ENCODE measurements at regions not wholly inside any gene's neighbourhood (a gene's known extent, or its start where the extent isn't known, plus 50 kb on each side); places are given as distances from the start of the nearest gene placed in this dataset.

DNA sequence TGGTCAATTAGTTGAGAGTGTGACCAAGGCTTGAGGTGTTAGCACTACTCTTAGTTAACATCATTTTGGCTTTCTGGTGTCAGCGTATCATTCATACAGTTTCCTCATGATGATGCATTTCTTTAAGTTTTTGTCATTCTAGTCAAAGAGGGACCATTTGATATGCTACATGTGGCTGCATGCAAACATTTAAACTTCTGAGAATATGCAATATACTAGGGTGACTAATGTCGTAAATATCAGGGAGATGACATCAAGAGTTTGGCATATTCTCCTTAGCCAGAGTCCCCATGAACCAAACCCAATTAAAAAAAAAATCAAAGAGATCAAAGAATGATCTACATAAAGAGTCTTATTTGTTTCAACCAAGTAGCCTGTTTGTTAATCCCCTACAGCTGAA, 537.4 kb upstream of the PCDH7 start:
- TF ChIP-seq POLR2AphosphoS5 (IDR thresholded peaks at IDR 0.05; ENCODE audit: low read depth, low read length) = no peak
- no peak for TF ChIP-seq CTCF (IDR thresholded peaks at IDR 0.05; ENCODE audit: control extremely low read depth in 1 of 3, insufficient read depth in 1 of 3, low read depth in 1 of 3, low read length in 3 of 3)
- TF ChIP-seq SRF (IDR thresholded peaks at IDR 0.05; ENCODE audit: low read depth, low read length) = no peak
- TF ChIP-seq, protein P1, sequence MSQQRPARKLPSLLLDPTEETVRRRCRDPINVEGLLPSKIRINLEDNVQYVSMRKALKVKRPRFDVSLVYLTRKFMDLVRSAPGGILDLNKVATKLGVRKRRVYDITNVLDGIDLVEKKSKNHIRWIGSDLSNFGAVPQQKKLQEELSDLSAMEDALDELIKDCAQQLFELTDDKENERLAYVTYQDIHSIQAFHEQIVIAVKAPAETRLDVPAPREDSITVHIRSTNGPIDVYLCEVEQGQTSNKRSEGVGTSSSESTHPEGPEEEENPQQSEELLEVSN (IDR thresholded peaks at IDR 0.05) = no peak
- TF ChIP-seq CHD2 (IDR thresholded peaks at IDR 0.05; ENCODE audit: low read length) = no peak
